ENCODE measurements at regions not wholly inside any gene's neighbourhood (a gene's known extent, or its start where the extent isn't known, plus 50 kb on each side); places are given as distances from the start of the nearest gene placed in this dataset.
"Not testable (repeated sequence)": the region's sequence is repeated elsewhere in the genome, so short reads cannot be mapped to it uniquely, and the experiment has no call there.

DNA sequence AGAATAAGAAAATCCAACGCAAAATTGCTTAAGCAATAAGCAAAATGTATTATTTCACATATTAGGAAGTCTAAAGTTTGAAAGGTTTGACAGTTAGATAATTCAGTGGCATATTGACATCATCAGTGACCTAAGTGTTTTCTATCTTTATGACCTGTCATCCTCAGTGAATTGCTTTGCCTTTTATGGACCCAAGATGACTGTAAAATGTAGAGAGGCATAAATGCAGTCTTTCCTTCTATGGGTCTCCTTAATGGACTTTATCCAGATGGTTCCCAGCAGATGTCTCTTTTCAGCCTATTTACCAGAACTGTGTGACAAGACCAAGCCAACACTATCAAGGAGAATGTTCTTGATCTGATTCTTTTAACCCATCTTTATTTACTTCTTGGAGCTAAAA is 192.9 kb downstream of the SPDYE17 start:
- TF ChIP-seq, protein P1, sequence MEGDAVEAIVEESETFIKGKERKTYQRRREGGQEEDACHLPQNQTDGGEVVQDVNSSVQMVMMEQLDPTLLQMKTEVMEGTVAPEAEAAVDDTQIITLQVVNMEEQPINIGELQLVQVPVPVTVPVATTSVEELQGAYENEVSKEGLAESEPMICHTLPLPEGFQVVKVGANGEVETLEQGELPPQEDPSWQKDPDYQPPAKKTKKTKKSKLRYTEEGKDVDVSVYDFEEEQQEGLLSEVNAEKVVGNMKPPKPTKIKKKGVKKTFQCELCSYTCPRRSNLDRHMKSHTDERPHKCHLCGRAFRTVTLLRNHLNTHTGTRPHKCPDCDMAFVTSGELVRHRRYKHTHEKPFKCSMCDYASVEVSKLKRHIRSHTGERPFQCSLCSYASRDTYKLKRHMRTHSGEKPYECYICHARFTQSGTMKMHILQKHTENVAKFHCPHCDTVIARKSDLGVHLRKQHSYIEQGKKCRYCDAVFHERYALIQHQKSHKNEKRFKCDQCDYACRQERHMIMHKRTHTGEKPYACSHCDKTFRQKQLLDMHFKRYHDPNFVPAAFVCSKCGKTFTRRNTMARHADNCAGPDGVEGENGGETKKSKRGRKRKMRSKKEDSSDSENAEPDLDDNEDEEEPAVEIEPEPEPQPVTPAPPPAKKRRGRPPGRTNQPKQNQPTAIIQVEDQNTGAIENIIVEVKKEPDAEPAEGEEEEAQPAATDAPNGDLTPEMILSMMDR (IDR thresholded peaks at IDR 0.05) = not testable (repeated sequence)
- TF ChIP-seq POLR2A (IDR thresholded peaks at IDR 0.05) = not testable (repeated sequence)

Measured in heart left ventricle (tissue), 13 donors.